Smooth muscle cell (in vitro differentiated cells): ENCODE measurements at regions not wholly inside any gene's neighbourhood (a gene's known extent, or its start where the extent isn't known, plus 50 kb on each side); places are given as distances from the start of the nearest gene placed in this dataset.

ENCODE experiments used
- DNase-seq: peaks from one replicate; lab custom pipeline; 2025; ENCODE audit not compliant: unreplicated experiment; lab: John Stamatoyannopoulos, UW
- H2AFZ ChIP-seq: fragments of 200-600 bp; sonication (generic); 2 replicates; pipeline ENCODE4 v1.6.0; 2016; ENCODE audit warnings: antibody characterized with exemption, low read depth, mild to moderate bottlenecking
- H3F3A ChIP-seq: fragments of 200-600 bp; sonication (generic); 2 replicates; pipeline ENCODE4 v1.6.0; 2017; ENCODE audit warnings: antibody characterized with exemption, low read depth
- H3K27ac ChIP-seq: fragments of 200-600 bp; sonication (generic); 2 replicates; pipeline ENCODE4 v1.5.1; 2016; ENCODE audit warnings: low read depth, mild to moderate bottlenecking
- H3K27me3 ChIP-seq: fragments of 200-600 bp; sonication (generic); 2 replicates; pipeline ENCODE4 v1.6.1; 2016; ENCODE audit warnings: low read depth, mild to moderate bottlenecking
- H3K36me3 ChIP-seq: fragments of 200-600 bp; sonication (generic); 2 replicates; pipeline ENCODE4 v1.5.1; 2016; ENCODE audit warnings: low read depth
- H3K4me1 ChIP-seq: fragments of 200-600 bp; sonication (generic); 2 replicates; pipeline ENCODE4 v1.5.1; 2016; ENCODE audit warnings: low read depth
- H3K4me2 ChIP-seq: fragments of 200-600 bp; sonication (generic); 2 replicates; pipeline ENCODE4 v1.6.0; 2016; ENCODE audit warnings: mild to moderate bottlenecking
- H3K4me3 ChIP-seq: fragments of 200-600 bp; sonication (generic); 2 replicates; pipeline ENCODE4 v1.5.1; 2016; ENCODE audit warnings: mild to moderate bottlenecking
- H3K79me2 ChIP-seq: fragments of 200-600 bp; sonication (generic); 2 replicates; pipeline ENCODE4 v1.6.0; 2016; ENCODE audit warnings: low read depth, mild to moderate bottlenecking
- H3K9ac ChIP-seq: fragments of 200-600 bp; sonication (generic); 2 replicates; pipeline ENCODE4 v1.6.0; 2016; ENCODE audit warnings: low read depth
- H3K9me3 ChIP-seq: fragments of 200-600 bp; sonication (generic); replicated peaks from 2 replicates; pipeline ENCODE4 v1.5.1; 2016; ENCODE audit warnings: low read depth
- H4K20me1 ChIP-seq: fragments of 200-600 bp; sonication (generic); 2 replicates; pipeline ENCODE4 v1.6.0; 2016; ENCODE audit warnings: low read depth
- CTCF ChIP-seq: fragments of 200-600 bp; sonication (generic); IDR thresholded peaks from 2 replicates; pipeline ENCODE4 v1.5.1; 2017; ENCODE audit warnings: borderline replicate concordance, mild to moderate bottlenecking, antibody characterized with exemption; ENCODE audit not compliant: insufficient read depth, poor library complexity, severe bottlenecking
- WGBS: methylation state at CpG from one replicate; pipeline ENCODE4 v1.1.7; 2016; ENCODE audit warnings: low lambda C conversion rate; 5-methylcytosine and 5-hydroxymethylcytosine counted together

GRCh38 chr5:44028226-44028625, 361.0 kb downstream of the FGF10 start:
- no peaks in the 10 kb centered on the region for H3F3A ChIP-seq
- no peaks in the 10 kb centered on the region for H3K36me3 ChIP-seq
- H3K4me2 ChIP-seq: no peak overlapping the region
- H3K4me3 ChIP-seq: no peak overlapping the region
- no peak overlapping the region for H3K9ac ChIP-seq
- H3K27me3 ChIP-seq: no peaks in the 10 kb centered on the region
- H4K20me1 ChIP-seq: no peaks in the 10 kb centered on the region
- WGBS: 38% methylated on average over 1 of the region's 1 CpG
- H3K79me2 ChIP-seq: no peaks in the 10 kb centered on the region
- no peak overlapping the region for H3K27ac ChIP-seq
- H3K9me3 ChIP-seq: no peaks in the 10 kb centered on the region
- H2AFZ ChIP-seq: no peak overlapping the region
- TF ChIP-seq CTCF: no peak
- H3K4me1 ChIP-seq: no peaks in the 10 kb centered on the region
- no peak for DNase-seq

DNA sequence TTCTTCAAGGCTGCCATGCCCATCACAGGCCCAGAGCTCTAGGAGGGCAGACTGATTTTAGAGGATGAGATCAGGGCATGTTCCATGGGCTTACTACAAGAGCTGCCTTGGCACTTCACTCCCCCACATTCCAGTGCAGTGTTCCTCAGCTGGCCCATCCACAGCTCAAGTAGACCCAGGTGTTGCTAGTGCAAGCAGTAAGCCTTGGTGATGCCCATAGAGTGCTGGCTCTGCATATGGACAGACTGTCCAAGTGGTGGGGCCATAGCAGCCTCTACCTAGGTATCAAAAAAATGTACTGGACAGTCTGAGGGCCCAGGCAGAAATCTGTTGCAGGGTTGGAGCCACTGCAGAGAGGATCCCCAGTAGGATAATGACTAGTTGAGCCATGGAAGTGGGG, 366.6 kb downstream of the FGF10 start:
- Histone ChIP-seq H3K9me3 (no peaks in the 10 kb centered on the region), H3K4me1 (no peaks in the 10 kb centered on the region), H3K4me3 (no peak overlapping the region), H3K27ac (no peak overlapping the region), H3K27me3 (no peaks in the 10 kb centered on the region), H3K79me2 (no peaks in the 10 kb centered on the region), H3K9ac (no peak overlapping the region), H3F3A (no peaks in the 10 kb centered on the region), H3K36me3 (no peaks in the 10 kb centered on the region), H4K20me1 (no peaks in the 10 kb centered on the region), H3K4me2 (no peak overlapping the region), H2AFZ (no peak overlapping the region)
- TF ChIP-seq CTCF: no peak
- no peak for DNase-seq

- H3K9ac ChIP-seq: no peak overlapping the region
- no peaks in the 10 kb centered on the region for H4K20me1 ChIP-seq
- H3K27me3 ChIP-seq: no peaks in the 10 kb centered on the region
- H3K79me2 ChIP-seq: no peaks in the 10 kb centered on the region
- 85% methylated on average over 2 of the region's 2 CpGs for WGBS
- H3F3A ChIP-seq: no peaks in the 10 kb centered on the region
- no peak overlapping the region for H3K27ac ChIP-seq
- TF ChIP-seq CTCF: no peak
- DNase-seq: no peak
- no peaks in the 10 kb centered on the region for H3K36me3 ChIP-seq
- H2AFZ ChIP-seq: no peak overlapping the region
- no peak overlapping the region for H3K4me3 ChIP-seq
- no peaks in the 10 kb centered on the region for H3K9me3 ChIP-seq
- H3K4me2 ChIP-seq: no peak overlapping the region
- no peaks in the 10 kb centered on the region for H3K4me1 ChIP-seq
Observed at GRCh38 chr5:44011518-44011917, 377.7 kb downstream of the FGF10 start.

DNA sequence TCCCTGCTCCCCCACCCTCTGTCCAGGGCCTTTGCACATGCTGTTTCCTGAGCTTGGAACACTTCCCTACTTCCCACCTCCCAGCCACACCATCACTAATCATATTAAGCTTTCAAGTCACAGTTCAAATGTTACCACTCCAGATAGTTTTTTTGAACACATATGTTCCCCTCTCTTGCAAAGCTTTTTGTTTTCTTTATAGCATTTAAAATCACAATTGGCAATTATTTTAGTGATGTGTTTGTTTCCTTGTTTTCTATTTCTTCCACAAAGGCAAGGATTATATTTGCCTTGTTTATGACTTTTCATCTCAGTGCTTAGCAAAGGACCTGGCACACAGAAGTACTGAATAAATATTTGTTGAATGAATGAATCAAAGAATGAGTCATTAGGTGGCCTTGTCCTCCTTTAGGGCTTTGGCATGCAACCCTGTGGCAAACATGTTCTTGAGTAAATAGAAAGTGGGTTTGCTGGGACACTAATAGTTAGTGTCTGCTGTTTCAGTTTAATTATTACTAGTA, 386.8 kb downstream of the FGF10 start:
- Histone ChIP-seq H3K4me1 (peaks cover 15% of the 10 kb centered on the region), H3K27ac (no peak overlapping the region), H3K9ac (no peak overlapping the region), H4K20me1 (no peaks in the 10 kb centered on the region), H3K27me3 (no peaks in the 10 kb centered on the region), H3F3A (no peaks in the 10 kb centered on the region), H3K36me3 (no peaks in the 10 kb centered on the region), H3K4me2 (no peak overlapping the region), H2AFZ (no peak overlapping the region), H3K4me3 (no peak overlapping the region), H3K9me3 (no peaks in the 10 kb centered on the region), H3K79me2 (no peaks in the 10 kb centered on the region)
- TF ChIP-seq CTCF: no peak
- no peak for DNase-seq
